H1 (cell line): ENCODE measurements at regions not wholly inside any gene's neighbourhood (a gene's known extent, or its start where the extent isn't known, plus 50 kb on each side); places are given as distances from the start of the nearest gene placed in this dataset.

ENCODE experiments used
- CTCF ChIA-PET: fragments of 300-600 bp; sonication (Branson Sonifier 250); formaldehyde crosslinking; loops from one replicate; lab custom pipeline; 2021; ENCODE audit not compliant: partially characterized antibody; lab: Charles Lee
- POLR2A ChIA-PET: fragments of 300-600 bp; sonication (Branson Sonifier 250); formaldehyde crosslinking; loops from one replicate; lab custom pipeline; 2021; ENCODE audit warnings: inconsistent platforms; ENCODE audit not compliant: partially characterized antibody; lab: Charles Lee
- DNase-seq, 2 experiments: peaks; one replicate each; pipeline versions ENCODE4 v3.0.0 to v3.0.0-alpha.2; 2010 to 2022; ENCODE audit warnings: low spot score in 2 of 2, low read depth in 1 of 2, mixed read lengths in 1 of 2
- FAIRE-seq: peaks from 2 replicates; lab custom pipeline; 2011; peaks lifted over from hg19 to GRCh38; lab: Jason Lieb, UNC
- H2AFZ ChIP-seq: 2 replicates; pipeline ENCODE4 v1.8.1; 2012; ENCODE audit warnings: low read length, inconsistent platforms
- H2AK5ac ChIP-seq: 2 replicates; pipeline ENCODE4 v1.6.1; 2013; ENCODE audit warnings: low read depth, low read length
- H2BK120ac ChIP-seq: replicated peaks from 2 replicates; pipeline ENCODE3; 2013; ENCODE audit warnings: low read depth, low read length, inconsistent platforms
- H2BK12ac ChIP-seq: 2 replicates; pipeline ENCODE4 v1.6.1; 2013; ENCODE audit warnings: low read depth, low read length
- H2BK15ac ChIP-seq: 2 replicates; pipeline ENCODE4 v1.6.1; 2013; ENCODE audit warnings: low read length
- H2BK20ac ChIP-seq: 2 replicates; pipeline ENCODE4 v1.6.1; 2013; ENCODE audit warnings: low read length
- H2BK5ac ChIP-seq: 2 replicates; pipeline ENCODE4 v1.6.1; 2013; ENCODE audit warnings: low read depth, low read length
- H3K14ac ChIP-seq: 2 replicates; pipeline ENCODE4 v1.6.1; 2013; ENCODE audit warnings: inconsistent platforms; ENCODE audit not compliant: insufficient read length
- H3K18ac ChIP-seq: 2 replicates; pipeline ENCODE4 v1.6.1; 2013; ENCODE audit warnings: low read length; ENCODE audit errors: extremely low read depth
- H3K23ac ChIP-seq: 2 replicates; pipeline ENCODE4 v1.6.1; 2013; ENCODE audit warnings: inconsistent platforms; ENCODE audit not compliant: insufficient read length
- H3K23me2 ChIP-seq: 2 replicates; pipeline ENCODE4 v1.6.1; 2013; ENCODE audit warnings: low read depth, low read length
- H3K27ac ChIP-seq: 2 replicates; pipeline ENCODE4 v1.6.1; 2011; ENCODE audit warnings: low read depth, low read length, inconsistent platforms
- H3K27me3 ChIP-seq, 4 experiments: replicated peaks in 1 of 4; 1 replicate in 1 of 4; 2 replicates in 3 of 4; pipeline versions ENCODE4 v1.6.1 to v1.8.1; 2011 to 2013; ENCODE audit warnings: low read length in 3 of 4, mild to moderate bottlenecking in 3 of 4, inconsistent platforms in 2 of 4, mixed read lengths in 2 of 4, moderate library complexity in 1 of 4; ENCODE audit not compliant: control insufficient read depth in 3 of 4, insufficient read depth in 3 of 4; ENCODE audit errors: extremely low read depth in 1 of 4
- H3K36me3 ChIP-seq, 4 experiments: 2 replicates each; pipeline versions ENCODE4 v1.6.1 to v1.8.1; 2011 to 2013; ENCODE audit warnings: mild to moderate bottlenecking in 4 of 4, low read length in 3 of 4, moderate library complexity in 2 of 4, control low read depth in 1 of 4, inconsistent platforms in 1 of 4; ENCODE audit not compliant: insufficient read depth in 4 of 4, control insufficient read depth in 2 of 4
- H3K4ac ChIP-seq: replicated peaks from 2 replicates; pipeline ENCODE3; 2013; ENCODE audit warnings: low read length, low read depth, mixed read lengths, inconsistent platforms; ENCODE audit not compliant: insufficient read length
- H3K4me1 ChIP-seq, 4 experiments: replicated peaks in 1 of 4; 1 replicate in 1 of 4; 2 replicates in 3 of 4; pipeline versions ENCODE4 v1.6.1 to v1.8.1; 2011 to 2013; ENCODE audit warnings: low read length in 3 of 4, inconsistent platforms in 2 of 4, mixed read lengths in 1 of 4; ENCODE audit not compliant: insufficient read depth in 4 of 4, control insufficient read depth in 3 of 4
- H3K4me2 ChIP-seq, 2 experiments: 2 replicates each; pipeline versions ENCODE4 v1.6.1 to v1.8.1; 2011 to 2013; ENCODE audit warnings: low read depth in 2 of 2, low read length in 2 of 2, control low read depth in 1 of 2, inconsistent platforms in 1 of 2, mild to moderate bottlenecking in 1 of 2; ENCODE audit not compliant: insufficient read depth in 1 of 2
- H3K4me3 ChIP-seq, 4 experiments: fragments of 200-600, 300-600 bp in 1 of 4; sonication (generic), shearing (Covaris generic), sonication (Bioruptor Twin) in 1 of 4; 2 replicates each; pipeline versions ENCODE4 v1.5.1 to v1.8.1; 2011 to 2016; ENCODE audit warnings: low read length in 4 of 4, low read depth in 3 of 4, control low read depth in 2 of 4, inconsistent platforms in 2 of 4, mild to moderate bottlenecking in 2 of 4, mixed read lengths in 1 of 4, moderate library complexity in 1 of 4; ENCODE audit not compliant: insufficient read depth in 2 of 4; ENCODE audit errors: extremely low read depth in 1 of 4
- H3K56ac ChIP-seq: replicated peaks from 2 replicates; pipeline ENCODE3; 2013; ENCODE audit warnings: low read depth, mild to moderate bottlenecking, mixed read lengths, low read length, inconsistent platforms; ENCODE audit not compliant: insufficient read length
- H3K79me1 ChIP-seq: 2 replicates; pipeline ENCODE4 v1.6.1; 2013; ENCODE audit warnings: low read depth, low read length, control low read depth
- H3K79me2 ChIP-seq, 2 experiments: 2 replicates each; pipeline versions ENCODE4 v1.6.1 to v1.8.1; 2012 to 2013; ENCODE audit warnings: low read length in 2 of 2, mild to moderate bottlenecking in 2 of 2, inconsistent platforms in 1 of 2; ENCODE audit not compliant: insufficient read depth in 2 of 2, control insufficient read depth in 1 of 2
- H3K9ac ChIP-seq, 4 experiments: replicated peaks in 1 of 4; 1 replicate in 1 of 4; 2 replicates in 3 of 4; pipeline versions ENCODE4 v1.6.1 to v1.8.1; 2011 to 2013; ENCODE audit warnings: low read depth in 3 of 4, low read length in 3 of 4, control low read depth in 2 of 4, mild to moderate bottlenecking in 2 of 4, moderate library complexity in 2 of 4, inconsistent platforms in 1 of 4; ENCODE audit errors: extremely low read depth in 1 of 4
- H3K9me3 ChIP-seq, 2 experiments: 2 replicates each; pipeline versions ENCODE4 v1.6.1 to v1.8.1; 2012 to 2013; ENCODE audit warnings: mild to moderate bottlenecking in 2 of 2, moderate library complexity in 2 of 2, control low read depth in 1 of 2, inconsistent platforms in 1 of 2, low read depth in 1 of 2, low read length in 1 of 2, mixed read lengths in 1 of 2; ENCODE audit not compliant: insufficient read depth in 2 of 2
- H4K20me1 ChIP-seq, 2 experiments: replicated peaks in 1 of 2; 2 replicates each; pipeline versions ENCODE3 to v1.8.1; 2011 to 2013; ENCODE audit warnings: inconsistent platforms in 2 of 2, low read length in 2 of 2, mild to moderate bottlenecking in 1 of 2; ENCODE audit not compliant: insufficient read depth in 2 of 2, control insufficient read depth in 1 of 2
- H4K5ac ChIP-seq: 2 replicates; pipeline ENCODE4 v1.6.1; 2013; ENCODE audit warnings: low read length, low read depth, mixed read lengths, inconsistent platforms; ENCODE audit not compliant: insufficient read length
- H4K8ac ChIP-seq: 2 replicates; pipeline ENCODE4 v1.8.0; 2013; ENCODE audit warnings: mild to moderate bottlenecking, moderate library complexity, low read length, inconsistent platforms; ENCODE audit not compliant: insufficient read depth; ENCODE audit errors: extremely low read depth
- H4K91ac ChIP-seq: replicated peaks from 2 replicates; pipeline ENCODE3; 2013; ENCODE audit warnings: low read length, mixed read lengths, inconsistent platforms; ENCODE audit not compliant: insufficient read length
- HDAC2 ChIP-seq, 2 experiments: fragments of 300-600 bp in 1 of 2; sonication (generic) in 1 of 2; IDR thresholded peaks; 2 replicates each; pipeline ENCODE4 v1.6.1; 2011 to 2012; ENCODE audit warnings: low read depth in 2 of 2, low read length in 2 of 2, mild to moderate bottlenecking in 2 of 2, moderate library complexity in 2 of 2, borderline replicate concordance in 1 of 2, inconsistent platforms in 1 of 2
- NANOG ChIP-seq: IDR thresholded peaks from 2 replicates; pipeline ENCODE4 v1.6.1; 2011; ENCODE audit warnings: low read length, low read depth, mild to moderate bottlenecking, inconsistent platforms; ENCODE audit not compliant: insufficient read depth, poor library complexity, severe bottlenecking
- POU5F1 ChIP-seq: IDR thresholded peaks from 2 replicates; pipeline ENCODE4 v1.6.1; 2011; ENCODE audit warnings: low read depth, mild to moderate bottlenecking, low read length, moderate library complexity
- RAD21 ChIP-seq, 2 experiments: IDR thresholded peaks in 1 of 2; conservative IDR thresholded peaks in 1 of 2; 2 replicates each; pipeline ENCODE4 v1.6.1; 2011; ENCODE audit warnings: low read depth in 2 of 2, low read length in 2 of 2, improper control_type of control experiment in 1 of 2, inconsistent platforms in 1 of 2, mild to moderate bottlenecking in 1 of 2, moderate library complexity in 1 of 2
- whole genome bisulfite sequencing, 2 experiments: shearing (Covaris generic) in 1 of 2; methylation state at CpG; one replicate each; pipeline versions ENCODE4 v1.1.6 to v1.1.7; 2013 to 2015; ENCODE audit warnings: low lambda C conversion rate in 2 of 2, mixed read lengths in 2 of 2, inconsistent platforms in 1 of 2, low coverage in 1 of 2, missing lambda C conversion rate in 1 of 2; ENCODE audit not compliant: insufficient replicate concordance in 2 of 2, insufficient coverage in 1 of 2, insufficient read length in 1 of 2; ENCODE audit errors: extremely low coverage in 1 of 2, missing lambda C conversion rate in 1 of 2; 5-methylcytosine and 5-hydroxymethylcytosine counted together
- TF ChIP-seq, protein P1 (sequence below), 3 experiments: IDR thresholded peaks; 1 replicate in 2 of 3; 2 replicates in 1 of 3; pipeline versions ENCODE4 v1.5.1 to v1.6.1; 2011; ENCODE audit warnings: low read length in 3 of 3, mild to moderate bottlenecking in 3 of 3, inconsistent platforms in 2 of 3, low read depth in 1 of 3, moderate library complexity in 1 of 3; ENCODE audit not compliant: insufficient read depth in 1 of 3; ENCODE audit errors: control extremely low read depth in 1 of 3

DNA sequence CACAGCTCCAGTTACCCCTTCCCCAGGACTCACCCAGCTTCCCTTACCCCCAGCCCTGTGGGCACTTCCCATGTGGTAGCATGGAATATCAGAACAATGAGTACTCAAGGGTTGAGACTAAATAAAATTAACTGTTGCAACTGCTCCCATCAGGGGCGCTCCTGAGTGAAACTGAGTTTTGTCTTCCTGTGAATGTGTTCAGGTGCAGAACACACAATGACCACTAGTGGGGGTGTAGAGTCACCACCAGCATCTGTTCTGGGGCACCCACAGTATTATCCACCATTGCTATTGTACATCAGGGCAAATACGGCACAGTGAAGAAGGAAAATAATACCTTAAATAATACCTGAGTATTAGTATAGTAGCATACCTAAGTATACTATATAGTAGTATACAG, 689.7 kb downstream of the TBC1D22A start:
- Histone ChIP-seq H4K20me1 (no peaks in the 10 kb centered on the region), H2BK120ac (no peak overlapping the region), H3K79me2 (no peaks in the 10 kb centered on the region), H2BK20ac (no peak overlapping the region), H3K27ac (no peak overlapping the region), H3K23me2 (no peaks in the 10 kb centered on the region; the same call in 1 of the 2 replicates), H3K18ac (no peak overlapping the region), H3K27me3 (no peaks in the 10 kb centered on the region), H3K4me1 (no peaks in the 10 kb centered on the region), H3K4me3 (no peak overlapping the region), H3K36me3 (no peaks in the 10 kb centered on the region), H2BK5ac (no peak overlapping the region), H3K4ac (no peak overlapping the region), H4K5ac (no peak overlapping the region), H3K56ac (no peak overlapping the region), H3K9ac (no peak overlapping the region), H3K14ac (no peak overlapping the region), H2BK15ac (no peak overlapping the region), H3K23ac (no peak overlapping the region), H2BK12ac (no peak overlapping the region), H4K8ac (no peak overlapping the region), H3K79me1 (no peaks in the 10 kb centered on the region), H4K91ac (no peak overlapping the region), H2AFZ (no peak overlapping the region), H3K4me2 (no peak overlapping the region), H2AK5ac (no peak overlapping the region), H3K9me3 (peaks cover 76 to 80% of the 10 kb centered on the region in 2 experiments)
- FAIRE-seq (no peak), DNase-seq (no peak)
- POLR2A ChIA-PET, result no interaction called here
- 86% methylated on average over 2 of the region's 2 CpGs; no CpG with 5 or more reads in 1 of the 2 experiments for WGBS, 2 experiments
- TF ChIP-seq, protein P1, sequence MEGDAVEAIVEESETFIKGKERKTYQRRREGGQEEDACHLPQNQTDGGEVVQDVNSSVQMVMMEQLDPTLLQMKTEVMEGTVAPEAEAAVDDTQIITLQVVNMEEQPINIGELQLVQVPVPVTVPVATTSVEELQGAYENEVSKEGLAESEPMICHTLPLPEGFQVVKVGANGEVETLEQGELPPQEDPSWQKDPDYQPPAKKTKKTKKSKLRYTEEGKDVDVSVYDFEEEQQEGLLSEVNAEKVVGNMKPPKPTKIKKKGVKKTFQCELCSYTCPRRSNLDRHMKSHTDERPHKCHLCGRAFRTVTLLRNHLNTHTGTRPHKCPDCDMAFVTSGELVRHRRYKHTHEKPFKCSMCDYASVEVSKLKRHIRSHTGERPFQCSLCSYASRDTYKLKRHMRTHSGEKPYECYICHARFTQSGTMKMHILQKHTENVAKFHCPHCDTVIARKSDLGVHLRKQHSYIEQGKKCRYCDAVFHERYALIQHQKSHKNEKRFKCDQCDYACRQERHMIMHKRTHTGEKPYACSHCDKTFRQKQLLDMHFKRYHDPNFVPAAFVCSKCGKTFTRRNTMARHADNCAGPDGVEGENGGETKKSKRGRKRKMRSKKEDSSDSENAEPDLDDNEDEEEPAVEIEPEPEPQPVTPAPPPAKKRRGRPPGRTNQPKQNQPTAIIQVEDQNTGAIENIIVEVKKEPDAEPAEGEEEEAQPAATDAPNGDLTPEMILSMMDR (IDR thresholded peaks at IDR 0.05; ENCODE audit: control extremely low read depth in 1 of 3, insufficient read depth in 1 of 3, low read depth in 1 of 3, low read length in 3 of 3), result peak; percentile 12 to 59 (median 39)
- no peak for TF ChIP-seq POU5F1
- TF ChIP-seq RAD21 (IDR thresholded peaks at IDR 0.05 in 1 of 2, conservative IDR thresholded peaks at IDR 0.05 in 1 of 2; ENCODE audit: low read depth in 2 of 2, low read length in 2 of 2), result peak; percentile 39 to 42
- TF ChIP-seq HDAC2 (IDR thresholded peaks at IDR 0.05; ENCODE audit: borderline replicate concordance in 1 of 2, low read depth in 2 of 2, low read length in 2 of 2), result no peak
- no peak for TF ChIP-seq NANOG
- CTCF ChIA-PET, result no interaction called here
